Body of pancreas (tissue), 4 donors: ENCODE measurements at regions not wholly inside any gene's neighbourhood (a gene's known extent, or its start where the extent isn't known, plus 50 kb on each side); places are given as distances from the start of the nearest gene placed in this dataset.

Experiments
- ATAC-seq: fragments of 150-250 bp; one replicate; pipeline ENCODE4 v1.9.1; 2016
- DNase-seq, 4 donors: peaks; one replicate each; pipeline ENCODE4 v3.0.0-alpha.2; 2019
- H3K27ac ChIP-seq, 4 donors: fragments of 200-600 bp; sonication (generic); 1 replicate in 3 of 4; 2 replicates in 1 of 4; pipeline versions ENCODE4 v1.5.1 to v1.6.1; 2016 to 2019; ENCODE audit warnings: mild to moderate bottlenecking in 1 of 4, mixed read lengths in 1 of 4, moderate library complexity in 1 of 4
- H3K27me3 ChIP-seq, 2 donors: fragments of 200-600 bp; sonication (generic); one replicate each; pipeline ENCODE4 v1.6.0; 2016; ENCODE audit warnings: mild to moderate bottlenecking in 1 of 2
- H3K36me3 ChIP-seq, 2 donors: fragments of 200-600 bp; sonication (generic); replicated peaks in 1 of 2; 2 replicates each; pipeline ENCODE4 v1.5.1; 2016; ENCODE audit warnings: low read depth in 2 of 2; ENCODE audit not compliant: insufficient read depth in 1 of 2
- H3K4me1 ChIP-seq: fragments of 200-600 bp; sonication (generic); one replicate; pipeline ENCODE4 v1.6.0; 2016
- H3K4me3 ChIP-seq, 2 donors: fragments of 200-600 bp; sonication (generic); 1 replicate in 1 of 2; 2 replicates in 1 of 2; pipeline ENCODE4 v1.5.1; 2016 to 2019
- H3K9me3 ChIP-seq, 3 donors: fragments of 200-600 bp; sonication (generic); 1 replicate in 2 of 3; 2 replicates in 1 of 3; pipeline ENCODE4 v1.5.1; 2016
- POLR2A ChIP-seq, 3 donors: fragments of 450-650 bp; IDR thresholded peaks; one replicate each; pipeline ENCODE4 v1.6.1; 2016; ENCODE audit warnings: antibody characterized with exemption in 3 of 3, mild to moderate bottlenecking in 2 of 3
- WGBS, 2 donors: methylation state at CpG; one replicate each; pipeline ENCODE4 v1.1.5; 2017; 5-methylcytosine and 5-hydroxymethylcytosine counted together
- intact Hi-C: fragments of 100-400 bp; cut with DNase I; formaldehyde crosslinking; loops from one replicate; pipeline ENCODE4 v1.15.1; 2023
- TF ChIP-seq, protein P1 (sequence below), 7 experiments: fragments of 450-650 bp in 4 of 7; fragments of 200-600 bp in 3 of 7; sonication (generic) in 3 of 7; IDR thresholded peaks; one replicate each; pipeline ENCODE4 v1.5.1; 2016 to 2019; ENCODE audit warnings: antibody characterized with exemption in 7 of 7

DNA sequence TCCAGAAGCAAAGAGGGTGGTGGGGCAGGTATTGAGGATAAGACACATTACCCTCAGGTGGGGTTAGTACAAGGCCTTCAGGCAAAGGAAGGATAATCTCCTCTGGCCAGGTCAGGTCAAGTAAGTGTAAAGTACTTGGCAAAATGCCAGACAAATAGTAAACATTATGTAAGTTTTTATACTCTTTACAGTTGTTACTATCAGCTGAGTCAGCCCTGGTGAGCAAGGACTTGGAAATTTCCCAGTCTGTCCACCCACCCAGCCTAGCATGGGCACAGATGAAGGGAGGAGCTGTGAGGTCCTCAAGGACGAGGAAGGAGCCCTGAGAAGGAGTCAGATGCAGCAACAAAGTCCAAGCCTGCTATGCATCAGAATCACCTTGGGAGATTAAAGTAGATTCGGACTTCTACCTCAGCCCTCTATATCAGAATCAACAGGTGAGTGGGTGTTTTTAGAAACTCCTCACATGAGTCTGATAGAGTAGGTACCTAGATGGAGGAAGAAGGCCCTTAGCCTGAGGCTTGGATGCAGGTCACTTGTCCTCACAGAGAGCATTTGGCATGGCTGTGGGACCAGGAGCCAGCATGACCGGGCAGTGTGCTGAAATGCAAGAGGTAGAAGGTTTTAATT, 50.2 kb upstream of the BARX1 start:
- Histone ChIP-seq H3K36me3 (no peaks in the 10 kb centered on the region), H3K9me3 (no peaks in the 10 kb centered on the region), H3K27ac (no peak overlapping the region), H3K27me3 (no peaks in the 10 kb centered on the region), H3K4me1 (no peaks in the 10 kb centered on the region), H3K4me3 (no peak overlapping the region)
- intact Hi-C loops, result no loop called here
- DNase-seq (peak in 1 of 4 donors; percentile 13), ATAC-seq (no peak)
- TF ChIP-seq, protein P1, sequence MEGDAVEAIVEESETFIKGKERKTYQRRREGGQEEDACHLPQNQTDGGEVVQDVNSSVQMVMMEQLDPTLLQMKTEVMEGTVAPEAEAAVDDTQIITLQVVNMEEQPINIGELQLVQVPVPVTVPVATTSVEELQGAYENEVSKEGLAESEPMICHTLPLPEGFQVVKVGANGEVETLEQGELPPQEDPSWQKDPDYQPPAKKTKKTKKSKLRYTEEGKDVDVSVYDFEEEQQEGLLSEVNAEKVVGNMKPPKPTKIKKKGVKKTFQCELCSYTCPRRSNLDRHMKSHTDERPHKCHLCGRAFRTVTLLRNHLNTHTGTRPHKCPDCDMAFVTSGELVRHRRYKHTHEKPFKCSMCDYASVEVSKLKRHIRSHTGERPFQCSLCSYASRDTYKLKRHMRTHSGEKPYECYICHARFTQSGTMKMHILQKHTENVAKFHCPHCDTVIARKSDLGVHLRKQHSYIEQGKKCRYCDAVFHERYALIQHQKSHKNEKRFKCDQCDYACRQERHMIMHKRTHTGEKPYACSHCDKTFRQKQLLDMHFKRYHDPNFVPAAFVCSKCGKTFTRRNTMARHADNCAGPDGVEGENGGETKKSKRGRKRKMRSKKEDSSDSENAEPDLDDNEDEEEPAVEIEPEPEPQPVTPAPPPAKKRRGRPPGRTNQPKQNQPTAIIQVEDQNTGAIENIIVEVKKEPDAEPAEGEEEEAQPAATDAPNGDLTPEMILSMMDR (IDR thresholded peaks at IDR 0.05), result no peak
- TF ChIP-seq POLR2A (IDR thresholded peaks at IDR 0.05), result no peak
- WGBS, 2 donors, result 31 to 61% methylated on average over 3 of the region's 3 CpGs
